Stomach (tissue), 4 donors: ENCODE measurements at regions not wholly inside any gene's neighbourhood (a gene's known extent, or its start where the extent isn't known, plus 50 kb on each side); places are given as distances from the start of the nearest gene placed in this dataset.

Experiments used
- CTCF ChIP-seq, 7 experiments: fragments of 450-650 bp in 4 of 7; fragments of 200-600 bp in 3 of 7; sonication (generic) in 3 of 7; IDR thresholded peaks; one replicate each; pipeline ENCODE4 v1.5.1; 2016 to 2019; ENCODE audit warnings: antibody characterized with exemption in 7 of 7, control low read depth in 2 of 7, mild to moderate bottlenecking in 1 of 7
- EP300 ChIP-seq: sonication (generic); formaldehyde crosslinking; IDR thresholded peaks from one replicate; pipeline ENCODE4 v1.6.1; 2017; ENCODE audit warnings: antibody characterized with exemption
- POLR2A ChIP-seq, 4 donors: fragments of 450-650 bp; IDR thresholded peaks; one replicate each; pipeline ENCODE4 v1.6.1; 2016; ENCODE audit warnings: antibody characterized with exemption in 4 of 4, control low read depth in 2 of 4, mild to moderate bottlenecking in 1 of 4, moderate library complexity in 1 of 4
- POLR2AphosphoS5 ChIP-seq, 3 donors: sonication (generic); formaldehyde crosslinking; IDR thresholded peaks; one replicate each; pipeline ENCODE4 v1.6.1; 2016; ENCODE audit warnings: antibody characterized with exemption in 3 of 3

- TF ChIP-seq CTCF (IDR thresholded peaks at IDR 0.05) (no peak), POLR2A (IDR thresholded peaks at IDR 0.05) (no peak), POLR2AphosphoS5 (IDR thresholded peaks at IDR 0.05) (no peak), EP300 (no peak)
These were observed 359.9 kb upstream of the FANCL start for GRCh38 chr2:58601017-58601416.
